Smooth muscle cell (in vitro differentiated cells): ENCODE measurements at regions not wholly inside any gene's neighbourhood (a gene's known extent, or its start where the extent isn't known, plus 50 kb on each side); places are given as distances from the start of the nearest gene placed in this dataset.

Experiments used
- DNase-seq: peaks from one replicate; lab custom pipeline; 2025; ENCODE audit not compliant: unreplicated experiment; lab: John Stamatoyannopoulos, UW
- H2AFZ ChIP-seq: fragments of 200-600 bp; sonication (generic); 2 replicates; pipeline ENCODE4 v1.6.0; 2016; ENCODE audit warnings: antibody characterized with exemption, low read depth, mild to moderate bottlenecking
- H3F3A ChIP-seq: fragments of 200-600 bp; sonication (generic); 2 replicates; pipeline ENCODE4 v1.6.0; 2017; ENCODE audit warnings: antibody characterized with exemption, low read depth
- H3K27ac ChIP-seq: fragments of 200-600 bp; sonication (generic); 2 replicates; pipeline ENCODE4 v1.5.1; 2016; ENCODE audit warnings: low read depth, mild to moderate bottlenecking
- H3K27me3 ChIP-seq: fragments of 200-600 bp; sonication (generic); 2 replicates; pipeline ENCODE4 v1.6.1; 2016; ENCODE audit warnings: low read depth, mild to moderate bottlenecking
- H3K36me3 ChIP-seq: fragments of 200-600 bp; sonication (generic); 2 replicates; pipeline ENCODE4 v1.5.1; 2016; ENCODE audit warnings: low read depth
- H3K4me1 ChIP-seq: fragments of 200-600 bp; sonication (generic); 2 replicates; pipeline ENCODE4 v1.5.1; 2016; ENCODE audit warnings: low read depth
- H3K4me2 ChIP-seq: fragments of 200-600 bp; sonication (generic); 2 replicates; pipeline ENCODE4 v1.6.0; 2016; ENCODE audit warnings: mild to moderate bottlenecking
- H3K4me3 ChIP-seq: fragments of 200-600 bp; sonication (generic); 2 replicates; pipeline ENCODE4 v1.5.1; 2016; ENCODE audit warnings: mild to moderate bottlenecking
- H3K79me2 ChIP-seq: fragments of 200-600 bp; sonication (generic); 2 replicates; pipeline ENCODE4 v1.6.0; 2016; ENCODE audit warnings: low read depth, mild to moderate bottlenecking
- H3K9ac ChIP-seq: fragments of 200-600 bp; sonication (generic); 2 replicates; pipeline ENCODE4 v1.6.0; 2016; ENCODE audit warnings: low read depth
- H3K9me3 ChIP-seq: fragments of 200-600 bp; sonication (generic); replicated peaks from 2 replicates; pipeline ENCODE4 v1.5.1; 2016; ENCODE audit warnings: low read depth
- H4K20me1 ChIP-seq: fragments of 200-600 bp; sonication (generic); 2 replicates; pipeline ENCODE4 v1.6.0; 2016; ENCODE audit warnings: low read depth
- CTCF ChIP-seq: fragments of 200-600 bp; sonication (generic); IDR thresholded peaks from 2 replicates; pipeline ENCODE4 v1.5.1; 2017; ENCODE audit warnings: borderline replicate concordance, mild to moderate bottlenecking, antibody characterized with exemption; ENCODE audit not compliant: insufficient read depth, poor library complexity, severe bottlenecking
- WGBS: methylation state at CpG from one replicate; pipeline ENCODE4 v1.1.7; 2016; ENCODE audit warnings: low lambda C conversion rate; 5-methylcytosine and 5-hydroxymethylcytosine counted together

- Histone ChIP-seq H3F3A (no peaks in the 10 kb centered on the region), H3K36me3 (no peaks in the 10 kb centered on the region), H3K4me3 (no peak overlapping the region), H4K20me1 (no peaks in the 10 kb centered on the region), H3K9ac (no peak overlapping the region), H3K27ac (peak overlapping the region; percentile 71), H3K9me3 (no peaks in the 10 kb centered on the region), H3K4me2 (peak overlapping the region; percentile 64), H3K4me1 (peaks cover 22% of the 10 kb centered on the region), H3K27me3 (peaks cover 5% of the 10 kb centered on the region), H3K79me2 (no peaks in the 10 kb centered on the region), H2AFZ (peak overlapping the region; percentile 54)
- WGBS: 25% methylated on average over 11 of the region's 11 CpGs
- no peak for TF ChIP-seq CTCF
- no peak for DNase-seq
Measured at GRCh38 chr20:57006411-57007170, 259.9 kb downstream of the BMP7 start.

- Histone ChIP-seq H3K9me3 (no peaks in the 10 kb centered on the region), H3K4me3 (no peak overlapping the region), H2AFZ (peak overlapping the region; percentile 54), H3K4me2 (peak overlapping the region; percentile 64), H3F3A (no peaks in the 10 kb centered on the region), H3K4me1 (peaks cover 22% of the 10 kb centered on the region), H3K27me3 (peaks cover 5% of the 10 kb centered on the region), H4K20me1 (no peaks in the 10 kb centered on the region), H3K36me3 (no peaks in the 10 kb centered on the region), H3K27ac (peak overlapping the region; percentile 71), H3K9ac (no peak overlapping the region), H3K79me2 (no peaks in the 10 kb centered on the region)
- WGBS: 81% methylated on average over 3 of the region's 3 CpGs
- DNase-seq: no peak
- no peak for TF ChIP-seq CTCF
Measured at GRCh38 chr20:57007171-57007540, 259.3 kb downstream of the BMP7 start.

- H3K79me2 ChIP-seq: no peaks in the 10 kb centered on the region
- peak overlapping the region; percentile 65 for H3K27ac ChIP-seq
- no peak for TF ChIP-seq CTCF
- no peaks in the 10 kb centered on the region for H3K36me3 ChIP-seq
- H3K9me3 ChIP-seq: no peaks in the 10 kb centered on the region
- H3K4me1 ChIP-seq: peaks cover 22% of the 10 kb centered on the region
- WGBS: 11% methylated on average over 3 of the region's 3 CpGs
- H3F3A ChIP-seq: no peaks in the 10 kb centered on the region
- H2AFZ ChIP-seq: no peak overlapping the region
- no peak overlapping the region for H3K9ac ChIP-seq
- H3K4me2 ChIP-seq: no peak overlapping the region
- H3K4me3 ChIP-seq: no peak overlapping the region
- H3K27me3 ChIP-seq: peaks cover 5% of the 10 kb centered on the region
- H4K20me1 ChIP-seq: no peaks in the 10 kb centered on the region
- no peak for DNase-seq
Measured at GRCh38 chr20:57008217-57008616, 258.2 kb downstream of the BMP7 start.

GRCh38 chr20:57009355-57009754 lies 257.1 kb downstream of the BMP7 start:
- no peak for TF ChIP-seq CTCF
- H3K27ac ChIP-seq: no peak overlapping the region
- no peak for DNase-seq
- H3K4me2 ChIP-seq: no peak overlapping the region
- H3K9me3 ChIP-seq: no peaks in the 10 kb centered on the region
- H3K36me3 ChIP-seq: no peaks in the 10 kb centered on the region
- H3K4me1 ChIP-seq: peaks cover 32% of the 10 kb centered on the region
- H3K4me3 ChIP-seq: no peak overlapping the region
- H4K20me1 ChIP-seq: no peaks in the 10 kb centered on the region
- H3K79me2 ChIP-seq: no peaks in the 10 kb centered on the region
- H3F3A ChIP-seq: no peaks in the 10 kb centered on the region
- 92% methylated on average over 3 of the region's 3 CpGs for WGBS
- H2AFZ ChIP-seq: no peak overlapping the region
- no peak overlapping the region for H3K9ac ChIP-seq
- H3K27me3 ChIP-seq: peaks cover 5% of the 10 kb centered on the region
